Liver (tissue), 3 donors: ENCODE measurements at regions not wholly inside any gene's neighbourhood (a gene's known extent, or its start where the extent isn't known, plus 50 kb on each side); places are given as distances from the start of the nearest gene placed in this dataset.

Experiments used
- ATF3 ChIP-seq: IDR thresholded peaks from 2 replicates; pipeline ENCODE4 v1.6.1; 2016; ENCODE audit warnings: antibody characterized with exemption
- CTCF ChIP-seq: fragments of 150-350 bp; IDR thresholded peaks from 2 replicates; pipeline ENCODE4 v1.5.1; 2017; ENCODE audit warnings: improper control_type of control experiment, low read depth, low read length; ENCODE audit not compliant: missing input control
- FOXA2 ChIP-seq: IDR thresholded peaks from 2 replicates; pipeline ENCODE4 v1.6.1; 2016; ENCODE audit warnings: antibody characterized with exemption
- MAX ChIP-seq: IDR thresholded peaks from 2 replicates; pipeline ENCODE4 v1.6.1; 2016; ENCODE audit warnings: antibody characterized with exemption
- REST ChIP-seq: IDR thresholded peaks from 2 replicates; pipeline ENCODE4 v1.6.1; 2016; ENCODE audit warnings: antibody characterized with exemption, mild to moderate bottlenecking
- donor health status: healthy.
- donor health status: healthy.

- no peak for TF ChIP-seq CTCF
- TF ChIP-seq REST, result no peak
- no peak for TF ChIP-seq ATF3
- TF ChIP-seq FOXA2, result no peak
- no peak for TF ChIP-seq MAX
Observed at GRCh38 chrX:9171841-9172463, 138.0 kb upstream of the FAM9B start.
